GM18517 (cell line): ENCODE measurements at regions not wholly inside any gene's neighbourhood (a gene's known extent, or its start where the extent isn't known, plus 50 kb on each side); places are given as distances from the start of the nearest gene placed in this dataset.

Source experiments
- ATAC-seq: cut with Tn5 transposase; IDR thresholded peaks from one replicate; pipeline ENCODE4 v1.9.1; 2021; ENCODE audit warnings: mild to moderate bottlenecking, moderate library complexity; ENCODE audit not compliant: unreplicated experiment

- ATAC-seq: no peak
These were observed 51.0 kb upstream of the VEGFC start for GRCh38 chr4:176843710-176844109.

GRCh38 chr4:176844448-176844847, 51.7 kb upstream of the VEGFC start:
- ATAC-seq: no peak

GRCh38 chr4:176845636-176846035, 52.9 kb upstream of the VEGFC start:
- no peak for ATAC-seq

GRCh38 chr4:176849076-176849475, 56.4 kb upstream of the VEGFC start:
- no peak for ATAC-seq

GRCh38 chr4:176850436-176850835, 57.7 kb upstream of the VEGFC start:
- no peak for ATAC-seq

- no peak for ATAC-seq
These were observed 63.7 kb upstream of the VEGFC start for GRCh38 chr4:176856421-176856820.

- no peak for ATAC-seq
These were observed 66.1 kb upstream of the VEGFC start for GRCh38 chr4:176858839-176859238.

- ATAC-seq: no peak
These were observed 71.5 kb upstream of the VEGFC start for GRCh38 chr4:176864238-176864637.

GRCh38 chr4:176868676-176869075, 76.0 kb upstream of the VEGFC start:
- ATAC-seq: no peak

- no peak for ATAC-seq
These were observed 79.7 kb upstream of the VEGFC start for GRCh38 chr4:176872461-176872860.

GRCh38 chr4:176874721-176875445, 82.2 kb upstream of the VEGFC start:
- ATAC-seq: no peak

GRCh38 chr4:176875446-176875930, 82.8 kb upstream of the VEGFC start:
- no peak for ATAC-seq

- ATAC-seq: no peak
These were observed 86.8 kb upstream of the VEGFC start for GRCh38 chr4:176879380-176880116.

- ATAC-seq: no peak
These were observed 89.5 kb upstream of the VEGFC start for GRCh38 chr4:176882206-176882605.

- no peak for ATAC-seq
These were observed 90.4 kb upstream of the VEGFC start for GRCh38 chr4:176883108-176883550.

GRCh38 chr4:176883681-176884418, 91.1 kb upstream of the VEGFC start:
- ATAC-seq: no peak

- ATAC-seq: no peak
These were observed 92.5 kb upstream of the VEGFC start for GRCh38 chr4:176885224-176885623.

- ATAC-seq: no peak
These were observed 93.4 kb upstream of the VEGFC start for GRCh38 chr4:176886135-176886534.

GRCh38 chr4:176889776-176890175, 97.1 kb upstream of the VEGFC start:
- no peak for ATAC-seq

- ATAC-seq: no peak
These were observed 101.8 kb upstream of the VEGFC start for GRCh38 chr4:176894498-176894897.

GRCh38 chr4:176896211-176896610, 103.5 kb upstream of the VEGFC start:
- ATAC-seq: no peak

GRCh38 chr4:176897226-176897625, 104.5 kb upstream of the VEGFC start:
- ATAC-seq: no peak
